ENCODE measurements at regions not wholly inside any gene's neighbourhood (a gene's known extent, or its start where the extent isn't known, plus 50 kb on each side); places are given as distances from the start of the nearest gene placed in this dataset.

GRCh38 chr2:114259389-114259788, 183.1 kb upstream of the DPP10 start:
- TF ChIP-seq POLR2A (IDR thresholded peaks at IDR 0.05; ENCODE audit: low read depth, low read length) = no peak
- TF ChIP-seq TAF1 (IDR thresholded peaks at IDR 0.05; ENCODE audit: borderline replicate concordance, low read depth, low read length) = no peak

Data from GM12892 (cell line).